Endometrium (tissue), 2 donors: ENCODE measurements at regions not wholly inside any gene's neighbourhood (a gene's known extent, or its start where the extent isn't known, plus 50 kb on each side); places are given as distances from the start of the nearest gene placed in this dataset.
"Not testable (repeated sequence)": the region's sequence is repeated elsewhere in the genome, so short reads cannot be mapped to it uniquely, and the experiment has no call there.

Experiments used
- FAIRE-seq: peaks from 2 replicates; lab custom pipeline; 2012; peaks lifted over from hg19 to GRCh38; lab: Jason Lieb, UNC
- donor health status: control.
- donor health status: control.

DNA sequence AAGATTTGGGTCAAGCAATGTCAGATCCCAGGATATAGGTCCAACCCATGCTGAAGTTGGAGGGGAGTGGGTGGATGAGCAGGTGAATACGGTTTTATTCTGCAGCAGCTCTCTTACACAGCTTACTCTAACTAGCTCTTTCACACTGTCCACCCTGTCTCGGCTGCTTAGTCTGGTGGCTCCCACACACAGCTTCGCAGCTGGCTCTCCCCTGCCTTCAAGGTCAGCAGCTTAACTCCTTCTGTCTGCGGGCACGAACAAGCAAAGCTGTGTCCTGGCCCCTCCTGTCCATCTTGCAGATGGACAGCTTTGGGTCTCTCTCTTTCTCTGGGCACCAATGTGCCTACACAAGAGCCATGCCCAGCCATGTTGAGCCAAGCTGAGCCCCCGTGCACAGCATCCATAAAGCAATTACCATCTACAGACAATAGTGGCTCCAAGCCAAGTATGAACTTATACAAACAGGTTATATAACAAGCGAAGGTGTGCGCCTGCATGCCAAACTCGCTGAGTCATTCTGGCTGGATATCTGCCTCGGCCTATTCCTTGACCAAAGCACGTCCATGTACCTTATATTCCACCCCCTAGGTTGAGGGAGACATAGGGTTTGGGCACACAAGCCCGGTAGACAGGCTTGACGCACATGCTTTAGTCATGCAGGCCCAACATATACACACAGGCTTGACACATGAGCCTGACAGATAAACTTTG lies 1307.8 kb upstream of the RAG2 start:
- no peak for FAIRE-seq

DNA sequence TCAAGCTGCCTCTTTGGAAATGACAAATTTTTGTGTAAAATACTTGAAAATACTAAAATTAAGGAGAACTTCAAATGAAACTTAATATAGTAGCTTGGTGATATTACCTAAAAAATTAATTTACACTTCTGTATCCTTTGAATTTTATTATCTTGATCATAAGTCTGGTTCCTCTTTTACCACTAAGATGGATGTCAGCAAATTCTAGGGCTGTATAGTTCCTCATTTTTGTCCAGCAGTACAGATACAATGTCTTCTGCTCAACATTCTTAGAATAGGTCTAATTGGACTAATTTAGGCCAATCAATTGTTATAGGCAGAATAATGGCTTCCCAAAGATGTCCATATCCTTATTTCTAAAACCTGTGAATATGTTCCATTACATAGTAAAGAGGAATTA lies 1298.0 kb upstream of the RAG2 start:
- FAIRE-seq = no peak

DNA sequence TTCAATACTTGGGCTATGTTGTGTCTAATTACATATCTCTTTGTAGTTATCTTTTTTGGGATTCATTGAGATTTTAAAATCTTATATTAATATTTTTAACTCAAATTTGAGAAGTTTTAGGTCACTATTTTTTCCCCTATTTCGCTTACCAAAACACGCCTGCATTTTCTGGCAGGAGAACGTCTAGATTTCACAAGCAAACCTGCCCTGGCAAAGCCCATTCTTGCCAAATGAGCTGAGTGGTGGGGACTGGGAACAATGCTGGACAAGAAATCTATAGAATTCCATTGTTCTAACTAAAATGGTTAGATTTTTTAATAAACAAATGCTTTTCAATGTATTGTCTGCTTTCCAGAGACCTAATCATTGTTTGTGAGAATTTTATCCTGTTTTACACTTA lies 1283.7 kb upstream of the RAG2 start:
- no peak for FAIRE-seq

DNA sequence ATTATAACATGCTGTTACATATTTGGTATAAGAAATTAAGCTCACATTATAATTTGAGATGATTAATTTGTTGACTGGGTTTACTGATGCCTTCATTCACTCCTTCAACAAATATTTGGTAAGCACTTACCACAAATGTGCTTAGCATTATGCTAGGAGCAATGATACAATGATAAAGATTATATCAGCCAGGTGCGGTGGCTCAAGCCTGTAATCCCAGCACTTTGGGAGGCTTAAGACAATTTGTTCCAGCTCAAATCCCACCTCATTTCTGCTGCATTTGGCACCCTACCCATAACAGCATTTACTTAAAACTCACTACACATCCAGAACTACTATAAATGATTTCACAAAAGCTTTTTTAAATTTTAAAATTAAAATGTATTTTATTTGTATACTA lies 1263.6 kb upstream of the RAG2 start:
- no peak for FAIRE-seq

DNA sequence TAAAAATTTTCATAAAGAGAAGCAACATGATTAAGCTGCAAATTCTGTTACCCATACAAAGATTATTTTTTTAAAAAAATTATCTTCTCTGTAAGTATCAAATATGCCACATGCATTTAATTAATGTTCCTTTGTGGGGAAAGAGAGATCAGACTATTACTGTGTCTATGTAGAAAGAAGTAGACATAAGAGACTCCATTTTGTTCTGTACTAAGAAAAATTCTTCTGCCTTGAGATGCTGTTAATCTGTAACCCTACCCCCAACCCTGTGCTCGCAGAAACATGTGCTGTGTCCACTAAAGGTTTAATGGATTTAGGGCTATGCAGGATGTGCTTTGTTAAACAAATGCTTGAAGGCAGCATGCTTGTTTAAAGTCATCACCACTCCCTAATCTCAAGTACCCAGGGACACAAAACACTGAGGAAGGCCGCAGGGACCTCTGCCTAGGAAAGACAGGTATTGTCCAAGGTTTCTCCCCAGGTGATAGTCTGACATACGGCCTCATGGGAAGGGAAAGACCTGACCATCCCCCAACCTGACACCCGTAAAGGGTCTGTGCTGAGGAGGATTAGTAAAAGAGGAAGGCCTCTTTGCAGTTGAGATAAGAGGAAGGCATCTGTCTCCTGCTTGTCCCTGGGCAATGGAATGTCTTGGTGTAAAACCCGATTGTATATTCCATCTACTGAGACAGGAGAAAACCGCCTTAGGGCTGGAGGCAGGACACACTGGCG lies 1260.9 kb upstream of the RAG2 start:
- FAIRE-seq = not testable (repeated sequence)

DNA sequence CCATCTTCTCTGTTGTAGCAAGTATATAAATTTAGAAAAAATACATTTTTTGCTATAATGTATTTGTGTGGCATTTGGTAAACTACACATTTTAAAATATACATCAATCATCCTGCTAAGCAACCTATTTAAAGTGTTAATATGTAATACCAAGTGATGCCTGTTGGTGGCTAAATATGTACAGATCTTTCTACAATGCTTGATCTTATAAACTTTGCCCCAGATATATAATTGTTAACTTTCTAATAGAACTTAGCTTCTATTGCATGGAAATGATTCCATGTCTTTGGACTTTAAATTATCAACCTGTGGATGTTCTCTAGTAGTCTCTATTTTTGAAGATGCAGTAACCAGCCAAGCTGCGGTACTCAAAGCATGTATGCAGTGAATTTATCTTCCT lies 1260.4 kb upstream of the RAG2 start:
- no peak for FAIRE-seq

DNA sequence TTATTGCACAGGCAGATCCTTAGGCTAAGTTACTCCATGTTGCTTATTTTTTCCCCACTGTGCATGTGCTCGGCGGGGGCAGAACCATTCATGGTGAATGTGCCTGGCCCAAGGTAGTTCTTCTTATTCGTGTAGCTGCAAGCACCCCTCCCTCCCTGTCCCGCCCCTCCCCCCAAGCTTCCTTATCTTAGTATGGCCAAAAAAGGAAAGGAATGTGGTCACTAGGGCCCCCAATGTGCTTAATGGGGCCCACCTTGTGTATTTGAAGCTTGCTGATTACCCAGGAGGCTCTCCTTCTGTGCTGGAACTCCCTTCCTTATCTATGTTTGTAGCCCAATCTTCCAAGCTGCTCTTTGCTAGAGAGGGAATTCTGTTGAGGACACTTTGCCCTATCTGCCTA lies 1259.7 kb upstream of the RAG2 start:
- no peak for FAIRE-seq

DNA sequence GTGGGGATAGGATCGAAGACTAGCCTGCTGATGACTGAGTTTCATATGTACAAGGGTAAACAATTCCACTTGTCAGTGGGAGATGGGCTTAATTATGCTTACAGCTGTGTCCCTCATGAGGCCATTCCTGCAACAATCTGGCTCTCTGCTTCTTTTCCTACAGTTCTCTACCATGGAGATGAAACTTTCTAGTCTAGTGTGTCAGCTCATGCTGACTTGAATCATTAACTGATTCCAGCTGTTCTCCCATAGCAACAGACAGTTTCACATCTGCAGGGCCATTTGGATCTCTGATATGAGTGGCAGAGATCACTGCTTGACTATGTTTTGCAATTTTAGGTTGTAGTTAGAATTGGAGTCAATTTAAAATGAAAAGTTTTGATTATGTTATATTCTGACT lies 1251.7 kb upstream of the RAG2 start:
- no peak for FAIRE-seq

DNA sequence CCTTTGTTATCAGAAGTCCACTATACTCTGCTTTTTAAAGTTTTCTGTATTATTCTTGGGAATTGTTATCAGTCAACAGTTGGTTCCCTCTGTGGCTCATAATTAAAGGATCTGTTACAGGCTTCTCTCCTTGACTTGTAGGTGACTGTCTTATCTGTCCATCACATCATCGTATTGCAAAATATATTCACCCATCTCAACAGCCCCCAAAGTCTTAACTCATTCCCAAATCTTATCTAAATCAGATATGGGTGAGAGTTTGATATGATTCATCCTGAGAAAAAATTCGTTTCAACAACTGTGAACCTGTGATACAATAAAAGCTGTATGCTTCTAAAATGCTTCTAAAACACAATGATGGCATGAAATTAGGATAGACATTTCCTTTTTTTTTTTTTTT lies 1245.6 kb upstream of the RAG2 start:
- no peak for FAIRE-seq

DNA sequence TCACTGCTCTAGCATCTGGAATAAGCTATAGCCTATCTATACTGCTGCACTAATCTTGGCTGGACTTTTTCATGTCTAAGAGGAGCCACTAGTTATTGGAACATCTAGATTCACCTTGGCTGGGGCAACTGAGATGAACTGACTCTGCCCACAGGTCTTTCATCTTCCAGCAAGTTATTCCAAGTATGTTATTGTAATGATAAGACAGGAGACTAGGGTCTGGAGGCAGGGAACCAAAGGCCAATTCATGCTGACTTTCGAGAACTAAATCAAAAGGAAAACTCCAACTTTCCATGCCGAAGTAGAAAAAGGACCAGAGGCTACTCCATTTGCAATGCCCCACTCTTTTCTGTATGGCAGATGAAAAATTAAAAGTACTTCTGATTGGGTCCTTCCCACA lies 1243.0 kb upstream of the RAG2 start:
- no peak for FAIRE-seq

DNA sequence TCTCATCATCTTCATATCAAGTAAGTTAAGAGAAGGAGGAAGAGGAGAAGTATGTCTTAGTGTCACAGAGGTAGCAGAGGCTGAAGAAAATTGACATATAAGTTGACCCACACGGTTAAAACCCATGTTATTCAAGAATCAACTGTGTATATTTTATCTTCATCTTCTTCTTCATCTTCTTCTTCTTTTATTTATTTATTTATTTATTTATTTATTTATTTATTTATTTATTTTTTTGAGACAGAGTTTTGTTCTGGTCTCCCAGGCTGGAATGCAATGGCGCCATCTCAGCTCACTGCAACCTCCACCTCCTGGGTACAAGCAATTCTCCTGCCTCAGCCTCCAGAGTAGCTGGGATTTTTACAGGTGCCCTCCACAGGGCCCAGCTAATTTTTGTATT lies 1242.3 kb upstream of the RAG2 start:
- FAIRE-seq = not testable (repeated sequence)

DNA sequence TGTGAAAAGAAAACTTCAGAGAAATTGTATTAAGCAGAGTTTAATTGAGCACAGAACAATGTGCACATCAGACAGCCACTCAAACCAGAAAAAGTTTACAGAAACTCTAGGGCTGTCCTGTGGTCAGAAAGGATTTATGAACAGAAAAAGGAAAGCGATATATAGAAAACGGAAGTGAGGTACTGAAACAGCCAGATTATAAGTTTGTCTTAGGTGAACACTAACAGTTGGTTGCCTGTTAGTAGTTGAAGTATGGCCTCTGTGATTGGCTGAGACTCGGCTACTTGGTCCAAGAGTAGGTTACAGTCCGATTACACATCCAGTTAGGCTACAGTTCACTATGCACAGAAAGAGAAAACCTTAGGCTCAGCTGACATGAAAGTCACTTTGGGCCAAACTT lies 1232.5 kb upstream of the RAG2 start:
- FAIRE-seq = no peak

DNA sequence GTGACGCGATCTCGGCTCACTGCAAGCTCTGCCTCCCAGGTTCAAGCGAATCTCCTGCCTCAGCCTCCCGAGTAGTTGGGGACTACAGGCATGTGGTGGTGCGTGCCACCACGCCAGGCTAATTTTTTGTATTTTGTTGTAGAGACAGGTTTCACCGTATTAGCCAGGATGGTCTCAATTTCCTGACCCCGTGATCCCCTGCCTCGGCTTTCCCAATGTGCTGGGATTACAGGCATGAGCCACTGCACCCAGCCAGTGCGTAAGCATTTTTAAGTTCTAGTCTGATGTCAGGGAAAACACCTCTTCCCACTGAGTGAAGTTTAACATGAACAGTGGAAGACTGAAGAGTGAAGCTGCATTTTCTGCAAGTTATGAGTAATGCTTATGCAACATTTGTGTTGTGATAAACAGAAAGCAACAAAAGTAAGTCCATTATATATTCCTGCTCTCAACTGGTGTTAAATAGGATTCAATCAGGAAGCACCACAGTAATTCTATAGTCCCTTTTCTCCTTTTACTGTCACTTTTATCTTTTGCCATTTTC lies 1219.8 kb upstream of the RAG2 start:
- FAIRE-seq = no peak

DNA sequence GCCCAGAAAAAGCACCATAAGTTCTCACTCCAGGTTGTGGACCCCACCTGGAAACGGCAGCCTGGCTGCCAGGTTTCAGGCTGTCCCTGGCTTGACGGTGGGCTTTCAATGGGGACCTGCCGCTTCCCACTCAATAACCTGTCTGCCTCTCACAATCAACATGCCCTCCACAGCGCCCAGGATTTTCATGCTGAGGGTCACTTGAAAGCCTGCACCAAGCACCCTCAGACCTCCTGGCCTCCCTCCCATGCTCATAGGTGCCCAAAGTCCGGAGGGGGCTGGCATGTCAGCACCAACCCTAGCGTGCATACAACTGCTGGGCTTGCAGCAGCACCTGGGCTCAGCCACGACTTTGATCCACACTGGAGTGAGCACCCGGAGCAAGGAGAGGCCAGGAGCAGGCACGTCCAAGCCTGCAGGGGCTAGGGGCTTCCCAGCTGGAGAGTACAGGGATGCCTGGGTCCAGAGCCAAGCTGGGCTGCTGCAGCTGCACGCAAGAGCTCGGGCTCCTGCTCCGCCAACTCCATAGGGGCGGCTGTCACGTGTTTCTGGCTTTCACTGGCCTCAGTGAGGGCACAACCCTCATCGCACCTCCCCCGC lies 1214.3 kb upstream of the RAG2 start:
- no peak for FAIRE-seq

DNA sequence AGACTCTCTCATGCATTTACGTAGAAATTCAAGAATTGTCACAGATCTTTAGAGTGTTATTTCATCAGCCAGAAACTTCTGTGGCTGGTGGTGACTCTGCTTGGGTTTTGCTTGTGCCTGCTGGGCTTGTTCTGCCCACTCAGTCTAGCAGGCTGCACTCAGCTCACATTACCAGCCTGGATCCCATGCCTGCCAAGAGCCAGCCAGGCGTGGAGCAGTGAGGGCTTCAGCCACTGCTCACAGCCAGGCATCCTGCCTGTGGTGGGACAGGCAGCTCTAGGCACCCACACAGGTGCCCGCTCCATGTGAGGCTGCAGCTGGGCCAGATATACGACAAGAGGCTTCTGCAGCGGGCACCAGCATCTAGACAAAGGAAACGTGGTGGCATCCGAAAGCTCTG lies 1213.3 kb upstream of the RAG2 start:
- no peak for FAIRE-seq

DNA sequence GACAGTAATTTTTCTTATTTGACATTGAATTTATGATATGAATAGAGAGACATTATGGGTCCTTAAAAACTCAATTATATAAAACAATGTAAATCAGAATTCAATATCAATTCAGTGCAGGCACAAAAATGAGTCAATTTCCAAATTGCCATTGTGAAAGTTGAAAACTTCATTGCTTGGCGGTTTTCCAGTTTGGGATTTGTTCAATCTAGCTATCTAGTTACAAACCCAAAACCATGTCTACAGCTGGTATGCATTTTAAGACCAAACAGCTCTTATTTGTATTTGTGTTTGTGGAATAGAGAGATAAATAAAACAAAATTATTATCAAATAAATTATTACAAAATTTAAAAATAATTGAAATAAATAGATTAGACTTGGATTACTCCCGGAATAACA lies 1206.6 kb upstream of the RAG2 start:
- no peak for FAIRE-seq

DNA sequence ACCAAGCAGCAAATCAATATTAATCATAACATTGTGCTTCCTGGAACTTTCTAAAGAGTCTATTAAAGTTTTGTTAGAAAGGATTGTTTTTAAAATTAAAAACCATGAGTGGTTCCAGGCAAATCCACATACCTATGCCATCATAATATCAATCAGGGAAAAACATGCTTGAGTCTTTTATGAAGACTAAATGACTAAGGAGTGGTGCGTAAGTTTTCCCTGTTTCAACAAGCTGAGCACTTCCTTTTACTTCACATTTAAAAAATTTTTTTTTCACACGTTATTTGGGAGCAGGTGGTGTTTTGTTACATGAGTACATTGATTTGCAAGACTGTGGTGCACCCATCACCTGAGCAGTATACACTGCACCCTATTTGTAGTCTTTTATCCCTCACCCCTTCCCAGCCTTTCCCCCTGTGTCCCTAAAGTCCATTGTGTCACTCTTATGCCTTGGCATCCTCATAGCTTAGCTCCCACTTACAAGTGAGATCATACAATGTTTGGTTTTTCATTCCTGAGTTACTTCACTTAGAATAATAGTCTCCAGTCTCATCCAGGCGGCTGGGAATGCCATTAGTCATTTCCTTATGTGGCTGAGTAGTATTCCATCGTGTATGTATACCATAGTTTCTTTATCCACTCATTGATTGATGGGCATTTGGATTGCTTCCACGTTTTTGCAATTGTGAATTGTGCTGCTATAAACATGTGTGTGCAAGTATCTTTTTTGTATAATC lies 1190.3 kb upstream of the RAG2 start:
- no peak for FAIRE-seq

DNA sequence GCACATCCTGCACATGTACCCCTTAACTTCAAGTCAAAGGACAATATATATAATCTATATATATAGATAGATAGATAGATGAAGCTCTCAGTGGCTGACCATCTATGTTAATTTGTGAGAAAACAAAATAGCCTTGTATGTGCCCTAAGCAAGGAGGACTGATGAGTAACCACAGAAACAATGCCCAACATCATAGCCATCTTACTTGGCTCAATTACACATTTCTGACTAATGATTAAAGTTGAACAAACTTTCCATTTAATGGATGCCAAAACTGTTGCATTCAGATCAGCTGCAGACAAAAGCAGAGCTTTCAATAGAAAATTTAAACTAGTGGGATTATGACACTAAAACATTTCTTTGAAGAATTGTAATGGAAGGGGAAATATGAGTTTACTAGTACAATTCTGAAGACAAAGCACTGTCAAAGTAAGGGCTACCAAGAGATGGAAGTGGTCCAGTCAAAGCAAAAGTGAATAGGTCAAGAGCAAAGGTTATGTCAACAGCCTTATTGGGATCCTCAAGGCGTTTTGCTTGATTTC lies 1188.2 kb upstream of the RAG2 start:
- no peak for FAIRE-seq

DNA sequence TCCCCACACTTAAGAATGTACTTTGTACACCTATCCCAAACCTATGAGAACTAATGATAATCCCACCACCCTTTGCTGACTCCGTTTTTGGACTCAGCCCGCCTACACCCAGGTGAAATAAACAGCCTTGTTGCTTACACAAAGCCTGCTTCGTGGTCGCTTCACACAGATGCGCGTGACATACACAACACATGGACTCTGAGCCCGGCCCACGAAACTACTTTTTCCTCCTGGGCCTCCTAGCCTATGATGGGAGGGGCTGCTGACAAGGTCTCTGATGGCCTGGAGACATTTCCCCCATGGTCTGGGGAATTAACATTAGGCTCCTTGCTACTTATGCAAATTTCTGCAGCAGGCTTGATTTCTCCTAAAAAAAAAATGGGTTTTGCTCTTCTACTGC lies 1176.4 kb upstream of the RAG2 start:
- FAIRE-seq = no peak

DNA sequence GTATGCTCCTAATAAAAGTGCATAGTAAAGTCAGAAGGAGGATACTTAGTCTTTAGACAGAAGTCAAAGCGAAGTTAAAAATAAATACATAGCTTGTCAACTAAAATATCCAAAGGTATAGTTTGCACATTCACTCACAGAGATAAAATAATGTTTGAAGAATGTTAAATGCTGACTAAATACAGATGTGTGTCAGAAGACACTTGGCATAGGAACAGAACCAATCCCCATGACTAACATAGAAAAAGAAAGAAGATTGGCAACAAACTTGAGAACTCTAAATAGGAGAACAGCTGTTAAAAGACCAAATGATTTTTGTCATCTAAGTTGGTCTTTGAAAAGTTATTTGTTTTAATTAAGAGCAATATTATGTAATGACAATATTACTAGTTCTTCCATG lies 1172.1 kb upstream of the RAG2 start:
- FAIRE-seq = no peak

DNA sequence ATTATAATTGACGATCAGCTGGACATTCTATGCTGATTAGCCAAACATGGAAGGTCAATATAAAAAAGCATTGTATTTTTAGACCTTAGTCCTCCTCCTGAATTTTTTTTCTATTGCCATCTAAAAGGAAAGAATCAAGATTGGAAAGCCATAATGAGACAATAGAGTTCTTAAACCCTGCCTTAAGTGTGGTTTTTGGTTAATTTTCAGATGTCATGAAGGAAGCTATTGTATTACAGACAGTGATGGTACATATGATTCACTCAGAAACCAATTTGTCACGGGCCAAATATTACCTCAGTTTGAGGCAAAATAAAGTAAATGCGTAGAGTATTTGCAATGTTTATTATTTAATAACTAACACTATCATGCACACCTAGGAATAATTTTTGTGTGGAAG lies 1164.0 kb upstream of the RAG2 start:
- no peak for FAIRE-seq

DNA sequence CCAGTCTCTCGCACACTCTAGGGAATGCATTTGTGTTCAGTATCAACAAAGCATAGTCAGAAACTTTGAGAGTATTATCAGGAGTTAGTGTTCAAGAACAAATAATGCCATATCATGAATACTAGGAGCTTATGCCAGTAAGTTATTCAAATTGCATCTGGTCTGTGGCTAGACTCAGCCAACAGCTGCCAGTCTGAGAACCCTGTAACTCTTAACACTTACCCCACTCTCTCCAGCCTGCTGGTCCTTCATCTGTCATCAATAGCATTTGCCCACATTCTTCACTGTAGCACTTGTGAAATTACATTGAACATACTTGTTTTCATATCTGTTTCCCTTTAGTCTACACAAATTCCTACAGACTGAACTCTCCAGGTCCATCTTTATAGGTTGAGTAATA lies 1157.5 kb upstream of the RAG2 start:
- no peak for FAIRE-seq
